T1000 (cell line): ENCODE measurements at regions not wholly inside any gene's neighbourhood (a gene's known extent, or its start where the extent isn't known, plus 50 kb on each side); places are given as distances from the start of the nearest gene placed in this dataset.
A peak's percentile ranks its signal among the peaks of the same experiment; 100 is the strongest.
"Not testable (repeated sequence)": the region's sequence is repeated elsewhere in the genome, so short reads cannot be mapped to it uniquely, and the experiment has no call there.

ENCODE experiments used
- DNase-seq: peaks from one replicate; lab custom pipeline; 2025; ENCODE audit warnings: mixed read lengths; lab: John Stamatoyannopoulos, UW

DNA sequence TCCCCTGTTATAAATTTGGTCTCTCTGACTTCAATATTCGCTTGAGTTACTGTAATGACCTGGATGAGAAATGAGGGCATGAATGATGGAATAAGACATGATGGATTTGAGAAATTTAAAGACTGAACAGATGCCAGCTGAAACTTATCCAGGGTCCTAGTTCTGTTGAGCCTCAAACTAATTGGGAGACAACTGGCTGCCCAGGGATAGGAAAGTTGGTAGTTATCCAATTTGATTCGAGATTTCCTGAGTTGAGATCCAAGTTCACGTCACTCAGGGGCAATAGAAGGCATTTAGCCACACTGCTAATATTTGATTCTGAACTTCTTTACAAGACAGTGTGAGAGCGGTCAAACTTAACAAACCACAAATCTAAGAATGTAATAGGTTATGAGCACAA lies 159.0 kb upstream of the CXCL13 start:
- no peak for DNase-seq

DNA sequence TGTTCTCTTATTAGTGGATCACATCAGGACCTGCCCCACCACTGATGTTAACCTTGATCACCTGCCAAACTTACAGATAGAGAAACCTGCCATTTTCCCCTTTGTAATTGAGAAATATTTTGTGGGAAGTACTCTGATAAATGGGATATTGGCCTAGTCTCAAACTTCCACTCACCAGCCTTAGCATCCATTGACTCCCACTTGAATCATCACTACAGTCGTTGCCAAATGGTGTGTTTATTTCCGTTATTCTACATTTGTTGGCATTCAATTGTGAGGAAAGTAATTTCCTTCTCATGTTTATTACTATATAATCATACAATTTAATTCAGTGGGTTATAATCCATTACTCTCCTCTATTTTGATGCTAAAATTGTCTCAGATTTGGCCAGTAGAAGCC lies 156.4 kb upstream of the CXCL13 start:
- DNase-seq, result no peak

DNA sequence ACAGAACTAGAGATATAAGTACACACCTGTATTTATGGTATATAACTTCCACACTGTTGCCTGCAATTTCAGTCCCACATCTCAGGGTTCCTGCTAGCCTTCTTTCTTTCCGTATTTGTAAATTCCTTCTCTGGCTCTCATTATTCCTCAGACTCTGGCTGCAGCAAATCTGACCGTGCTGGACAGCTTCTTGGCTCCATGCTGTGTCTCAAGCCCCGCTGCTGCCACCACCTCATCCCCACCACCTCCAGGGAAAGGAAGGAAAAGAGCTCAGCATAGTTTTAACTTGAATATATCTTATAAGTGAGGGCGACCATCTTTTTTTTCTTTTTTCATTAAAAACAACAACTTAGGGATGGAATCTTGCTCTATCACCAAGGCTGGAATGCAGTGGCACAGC lies 155.6 kb upstream of the CXCL13 start:
- DNase-seq, result no peak

DNA sequence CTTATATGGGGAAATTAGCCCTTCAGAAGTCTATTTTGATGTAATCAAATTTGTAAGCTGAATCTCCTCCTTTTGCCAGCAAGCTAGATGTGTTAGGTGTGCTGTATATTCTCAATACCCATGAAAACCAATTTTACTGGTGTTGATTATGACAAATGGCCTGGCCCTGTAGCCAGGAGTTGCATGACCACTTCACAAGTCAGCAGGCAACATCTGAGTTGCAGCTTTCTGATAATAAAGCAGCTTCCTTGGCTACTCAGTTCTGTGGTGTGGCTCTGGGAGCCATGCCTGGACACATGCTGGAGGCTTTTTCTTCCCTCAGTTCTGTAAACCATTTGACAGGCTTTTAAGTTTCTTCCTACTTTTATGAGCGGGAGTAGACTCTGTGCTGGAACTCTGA lies 154.1 kb upstream of the CXCL13 start:
- no peak for DNase-seq

DNA sequence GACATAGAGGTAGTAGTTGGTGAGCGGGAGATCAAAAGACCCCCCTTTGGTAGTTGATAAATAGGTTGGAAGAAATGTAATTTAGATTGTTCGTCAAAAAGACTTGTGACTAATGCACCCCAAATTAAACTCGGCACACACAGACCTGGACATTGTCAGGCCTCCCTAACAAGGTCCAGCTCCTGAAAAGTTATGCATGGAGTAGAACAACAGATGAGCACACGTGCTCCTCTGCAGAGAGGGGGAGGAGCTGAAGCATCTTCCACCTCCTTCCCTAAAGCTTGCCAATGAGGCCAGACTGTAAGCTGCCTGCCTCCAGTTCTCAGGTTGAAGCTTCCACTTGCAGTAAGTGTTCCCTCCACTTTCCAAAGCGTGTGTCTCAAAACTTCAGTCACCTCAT lies 153.5 kb upstream of the CXCL13 start:
- DNase-seq, result not testable (repeated sequence)

DNA sequence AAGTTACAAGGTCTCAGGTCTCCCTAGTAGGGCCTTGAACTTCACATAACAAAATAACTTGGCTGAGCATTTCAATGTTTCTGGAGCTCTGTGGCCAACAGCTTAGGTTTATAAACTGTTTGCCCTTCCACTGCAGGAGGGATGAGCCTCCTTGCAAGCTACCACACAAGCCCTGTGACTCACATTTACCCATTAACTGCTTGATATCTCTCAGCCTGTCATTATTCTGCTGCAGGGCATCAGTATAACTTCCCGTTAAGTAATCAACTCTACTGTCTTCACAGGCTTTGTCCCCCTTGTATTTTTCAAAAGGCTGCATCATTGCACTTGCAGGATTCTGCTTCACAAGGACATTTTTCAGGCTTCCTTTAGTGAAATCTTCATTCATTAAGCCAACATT lies 151.7 kb upstream of the CXCL13 start:
- peak; percentile 6 for DNase-seq

DNA sequence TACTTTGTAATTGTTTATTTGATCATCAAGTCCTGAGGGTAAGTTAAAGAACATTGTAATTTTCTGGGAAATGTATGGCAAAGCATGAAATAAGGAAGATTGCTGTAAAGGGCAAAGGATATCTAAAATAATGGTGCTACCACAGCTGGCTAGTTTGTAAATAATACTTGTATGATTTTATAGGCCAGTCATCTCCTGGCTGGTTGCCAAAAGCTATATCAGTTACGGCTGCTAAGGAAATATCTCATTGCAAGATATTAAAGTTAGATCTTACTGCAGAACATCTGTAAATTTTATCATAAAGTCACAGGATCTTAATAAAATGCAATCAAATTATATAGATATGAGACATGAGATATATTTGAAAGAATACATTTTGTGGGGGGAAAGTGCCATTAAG lies 150.8 kb upstream of the CXCL13 start:
- no peak for DNase-seq

DNA sequence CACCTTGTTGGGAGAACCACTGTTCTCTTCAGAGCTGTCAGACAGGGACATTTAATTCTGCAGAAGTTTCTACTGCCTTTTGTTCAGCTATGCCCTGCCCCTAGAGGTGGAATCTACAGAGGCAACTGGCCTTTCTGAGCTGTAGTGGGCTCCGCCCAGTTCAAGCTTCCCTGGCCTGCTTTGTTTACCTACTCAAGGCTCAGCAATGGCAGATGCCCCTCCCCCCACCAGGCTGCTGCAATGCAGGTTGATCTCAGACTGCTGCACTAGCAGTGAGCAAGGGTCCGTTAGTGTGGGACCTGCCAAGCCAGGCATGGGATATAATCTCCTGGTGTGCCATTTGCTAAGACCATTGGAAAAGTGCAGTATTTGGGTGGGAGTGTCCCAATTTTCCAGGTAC lies 141.5 kb upstream of the CXCL13 start:
- not testable (repeated sequence) for DNase-seq

DNA sequence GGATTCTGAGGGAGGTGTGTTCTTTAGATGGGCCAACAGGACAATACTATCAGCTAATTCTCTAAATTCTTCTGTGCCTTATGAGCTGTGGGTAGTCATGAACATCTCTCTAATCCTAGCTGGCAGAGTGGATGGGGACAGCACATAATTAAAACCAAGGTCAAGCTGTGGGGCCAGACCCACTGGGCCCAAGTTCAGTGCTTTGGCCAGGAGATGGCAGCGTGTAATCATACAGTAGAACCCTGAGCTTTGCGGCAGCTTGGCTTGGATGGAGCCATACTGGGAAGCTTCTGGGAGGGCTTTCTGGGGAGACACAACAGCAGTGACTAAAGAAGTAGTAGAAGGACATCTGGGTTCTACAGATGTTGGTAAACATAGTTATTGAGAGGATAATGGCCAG lies 140.3 kb upstream of the CXCL13 start:
- DNase-seq, result no peak

DNA sequence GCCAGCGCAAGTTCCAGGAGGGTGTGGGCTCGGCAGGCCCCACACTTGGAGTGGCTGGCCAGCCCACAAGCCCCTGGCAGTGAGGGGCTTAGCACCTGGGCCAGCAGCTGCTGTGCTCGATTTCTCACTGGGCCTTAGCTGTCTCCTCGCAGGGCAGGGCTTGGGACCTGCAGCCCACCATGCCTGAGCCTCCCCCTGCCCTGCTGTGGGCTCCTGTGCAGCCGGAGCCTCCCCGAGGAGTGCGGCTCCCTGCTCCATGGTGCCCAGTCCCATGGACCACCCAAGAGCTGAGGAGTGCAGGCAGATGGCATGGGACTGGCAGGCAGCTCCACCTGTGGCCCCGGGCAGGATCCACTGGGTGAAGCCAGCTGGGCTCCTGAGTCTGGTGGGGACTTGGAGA lies 139.2 kb upstream of the CXCL13 start:
- no peak for DNase-seq

DNA sequence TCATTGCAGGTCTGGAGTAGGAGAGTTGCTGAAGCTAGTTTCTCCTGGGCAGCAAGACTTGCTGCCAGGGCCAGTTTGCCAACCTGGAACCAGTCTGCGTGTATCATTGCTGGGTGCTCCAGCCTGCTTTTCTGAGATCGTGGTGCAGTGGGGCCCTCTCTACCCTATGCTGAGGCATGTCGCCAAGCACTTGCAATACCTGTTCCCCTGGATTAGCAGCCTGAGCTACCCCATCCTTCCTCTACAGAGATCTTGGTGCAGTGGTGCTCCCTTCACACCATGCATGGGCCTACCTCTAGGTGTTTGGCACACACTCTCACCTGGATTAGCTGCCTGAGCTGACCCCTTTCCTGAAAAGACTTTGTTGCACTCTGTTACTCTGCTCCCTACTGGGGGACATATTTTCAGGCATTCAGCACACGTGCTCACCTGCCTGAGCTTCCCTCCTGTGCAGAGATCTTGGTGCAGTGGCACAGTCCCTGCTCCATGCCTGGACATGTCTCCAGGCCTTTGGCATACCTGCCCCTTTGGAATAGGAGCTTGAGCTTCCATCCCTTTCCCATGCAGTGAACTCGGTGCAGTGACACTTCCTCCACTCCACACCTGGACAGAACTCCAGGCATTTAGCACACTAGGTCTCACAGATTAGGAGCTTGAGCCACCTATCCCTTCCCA lies 133.7 kb upstream of the CXCL13 start:
- DNase-seq, result no peak

DNA sequence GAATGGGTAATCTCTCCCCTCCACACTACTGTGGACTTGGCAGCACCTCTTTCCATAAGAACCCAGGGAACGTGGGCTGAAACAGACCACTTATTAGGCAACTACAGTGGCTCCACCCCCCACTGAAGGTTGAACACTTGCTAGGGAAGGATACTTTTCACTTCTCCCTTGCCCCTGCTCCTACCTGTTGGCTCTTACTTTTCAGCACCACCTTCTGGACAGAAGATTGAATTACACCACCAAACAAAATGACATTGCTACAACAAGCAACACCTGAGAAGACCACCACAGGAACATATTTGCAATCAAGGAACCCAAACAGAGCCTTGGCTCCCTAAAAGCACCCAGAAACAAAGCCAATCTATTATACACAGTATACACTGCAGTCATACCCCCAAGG lies 132.1 kb upstream of the CXCL13 start:
- no peak for DNase-seq

DNA sequence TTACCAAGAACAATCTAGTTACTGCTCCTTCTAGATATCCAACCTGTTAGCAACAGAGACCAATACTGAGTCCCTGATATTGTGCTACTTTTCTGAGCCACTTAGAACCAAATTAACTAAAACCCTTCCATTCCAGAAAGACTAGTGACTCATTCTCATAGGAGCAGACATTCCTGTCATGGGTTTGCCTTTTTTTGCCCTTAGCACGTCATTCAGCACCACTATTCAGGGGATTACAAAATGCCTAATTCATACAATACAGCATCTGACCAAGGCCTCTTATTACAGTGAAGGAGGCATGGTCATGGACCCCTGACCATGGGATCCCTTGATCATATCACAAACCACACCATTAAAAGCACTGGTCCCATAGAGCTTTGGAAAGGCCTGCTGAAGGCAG lies 123.8 kb upstream of the CXCL13 start:
- no peak for DNase-seq

DNA sequence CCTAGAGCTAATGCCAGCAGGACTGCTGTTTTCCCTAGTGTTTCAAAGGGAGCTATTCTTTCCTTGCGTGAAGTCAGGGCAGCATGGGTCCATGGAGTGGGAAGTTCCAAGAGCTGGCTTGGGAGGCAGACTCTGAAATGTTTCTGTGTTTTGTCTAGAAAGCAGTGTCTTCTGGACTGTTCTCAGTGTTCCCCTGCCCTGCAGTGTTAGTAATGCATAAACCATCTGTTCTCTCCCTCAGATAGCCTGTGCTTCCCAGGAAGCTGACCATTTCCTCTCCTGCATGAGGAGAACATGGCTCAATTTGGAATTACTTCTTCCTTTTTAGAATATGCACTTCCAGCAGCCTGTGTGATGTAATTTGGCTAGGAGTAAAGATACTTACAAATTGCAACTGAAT lies 116.7 kb upstream of the CXCL13 start:
- DNase-seq, result no peak

DNA sequence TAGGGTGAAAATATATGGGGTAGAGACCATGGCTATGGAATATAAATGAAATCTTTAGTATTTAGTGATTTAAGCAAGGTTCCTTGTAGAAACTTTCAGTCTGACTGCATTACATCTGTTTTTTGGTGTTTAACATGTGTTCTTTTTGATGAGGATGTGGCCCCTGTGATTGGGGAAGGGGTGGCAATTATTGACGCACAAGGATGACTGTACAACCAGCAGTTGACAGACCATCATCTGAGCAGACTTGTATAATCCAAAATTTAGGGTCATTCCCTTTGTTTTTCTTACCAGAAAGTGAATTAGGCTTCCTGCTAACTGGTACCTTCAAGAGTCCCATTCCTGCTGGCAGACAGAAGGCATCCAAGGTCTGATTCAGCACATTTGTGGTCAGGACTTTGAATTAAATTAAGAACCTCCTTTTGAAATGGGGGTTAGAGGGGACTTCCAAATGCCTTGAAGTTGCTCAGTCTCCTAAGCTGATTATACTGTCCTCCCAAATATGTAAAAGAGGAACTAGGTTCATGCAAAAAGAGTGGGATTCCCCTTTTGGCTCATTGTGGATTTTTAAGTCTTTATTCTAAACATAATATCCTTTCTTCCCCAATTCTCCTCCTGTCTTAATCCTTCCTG lies 112.4 kb upstream of the CXCL13 start:
- DNase-seq, result no peak

DNA sequence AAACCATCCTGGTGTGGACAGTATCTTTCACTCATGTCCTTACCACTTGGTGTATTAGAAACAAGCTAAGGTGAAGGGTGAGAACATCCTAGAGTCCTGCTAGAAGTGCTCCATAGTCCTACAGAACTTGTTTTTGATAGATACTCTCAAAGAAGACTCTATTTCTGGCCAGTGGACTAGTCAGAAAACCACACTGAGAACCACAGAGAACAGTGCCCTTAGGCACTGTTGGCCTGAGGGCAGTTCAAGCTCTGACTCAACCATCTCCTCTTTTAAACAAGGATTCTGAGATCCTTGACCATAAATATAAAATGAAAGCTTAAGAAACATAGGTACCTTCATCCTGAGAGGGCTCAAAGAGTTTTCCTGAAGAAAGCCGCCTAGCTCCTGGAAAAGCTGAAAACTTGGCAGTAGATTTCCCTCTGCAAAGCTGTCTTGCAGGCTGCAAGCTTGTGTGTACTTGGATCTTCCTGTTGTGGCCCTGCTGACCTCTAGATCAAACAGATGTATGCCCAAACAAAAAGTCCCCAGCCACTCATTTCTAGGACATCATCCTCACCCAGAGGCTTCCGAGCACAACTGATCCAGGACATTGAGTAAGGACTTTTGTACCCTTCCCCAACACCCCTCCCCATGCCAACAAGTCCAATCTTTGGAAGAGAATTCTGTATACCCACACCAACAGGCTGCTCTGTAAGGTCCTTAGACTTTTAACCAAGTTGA lies 111.6 kb upstream of the CXCL13 start:
- DNase-seq, result peak; percentile 17

DNA sequence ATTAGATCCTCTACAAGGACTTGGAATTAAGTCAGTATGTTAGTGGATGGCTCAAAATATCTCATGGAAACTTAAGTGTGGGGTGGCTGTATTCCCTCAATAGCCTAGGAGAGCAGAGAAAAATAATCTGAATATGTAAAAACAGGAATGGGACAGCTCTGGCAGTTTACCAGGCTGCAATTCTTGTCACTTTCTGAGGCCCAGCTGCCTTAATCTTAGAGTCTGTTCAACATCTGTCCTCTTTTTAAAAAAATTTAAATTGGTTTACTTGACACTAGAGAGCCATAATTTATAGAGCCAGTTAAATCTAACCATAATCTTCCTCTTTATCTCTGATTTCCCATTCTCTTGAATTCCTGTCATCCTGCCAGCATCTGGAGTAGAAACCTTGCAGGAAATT lies 109.2 kb upstream of the CXCL13 start:
- no peak for DNase-seq

DNA sequence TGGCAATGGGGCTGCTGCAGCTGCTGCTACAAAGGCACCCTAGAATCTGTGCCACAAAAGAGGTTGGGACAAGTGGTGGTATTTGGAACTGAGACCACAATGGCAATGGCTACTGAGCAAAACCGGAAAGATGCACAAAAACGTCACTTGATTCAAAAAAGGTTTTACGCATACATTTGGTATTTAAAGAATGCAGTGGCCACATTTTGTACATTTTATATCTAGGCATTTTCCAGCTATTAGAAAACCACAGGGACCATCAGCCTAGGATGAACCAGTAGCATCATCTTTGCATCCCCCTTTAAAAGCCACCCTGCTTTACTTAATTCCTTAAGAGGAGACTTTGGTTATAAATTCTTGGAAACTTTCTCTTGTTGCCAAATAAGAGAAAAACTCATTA lies 104.8 kb upstream of the CXCL13 start:
- DNase-seq, result no peak

DNA sequence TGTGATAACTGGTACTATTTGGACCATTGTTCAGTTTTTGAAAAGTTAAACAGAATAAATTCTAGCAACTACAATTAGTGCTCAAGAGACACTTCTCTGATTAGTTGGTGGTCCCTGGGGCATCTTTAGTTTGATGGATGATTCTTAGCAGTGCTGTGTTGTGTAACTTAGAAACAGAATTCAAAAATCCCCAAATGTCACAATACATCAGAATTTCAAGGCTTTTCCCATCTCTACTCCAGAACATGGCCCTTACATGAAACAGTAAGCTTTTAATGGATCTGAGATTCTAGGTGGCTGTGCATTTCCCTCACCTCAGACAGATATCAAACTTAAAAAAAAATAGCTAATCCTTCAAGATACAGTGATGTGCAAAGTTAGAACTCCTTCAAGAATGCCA lies 104.4 kb upstream of the CXCL13 start:
- DNase-seq, result no peak

DNA sequence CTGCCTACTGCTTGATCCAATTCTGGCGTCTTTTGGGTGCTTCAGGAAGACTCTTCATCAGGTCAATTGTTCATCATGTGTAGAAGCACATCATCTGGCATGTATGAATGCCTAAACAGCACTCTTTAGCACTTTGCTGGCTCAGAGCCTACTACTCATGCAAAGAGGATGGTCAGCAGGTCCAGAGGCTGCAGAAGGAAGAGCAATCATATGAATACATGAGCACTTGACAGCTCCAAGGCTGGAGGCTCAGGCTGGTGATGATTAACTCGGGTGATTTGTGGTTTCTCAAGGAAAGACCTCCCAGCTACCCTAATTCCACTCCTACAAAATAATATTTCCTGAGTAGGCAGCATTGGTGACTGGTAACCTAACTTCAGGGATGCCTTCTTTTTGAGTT lies 103.8 kb upstream of the CXCL13 start:
- DNase-seq, result no peak

DNA sequence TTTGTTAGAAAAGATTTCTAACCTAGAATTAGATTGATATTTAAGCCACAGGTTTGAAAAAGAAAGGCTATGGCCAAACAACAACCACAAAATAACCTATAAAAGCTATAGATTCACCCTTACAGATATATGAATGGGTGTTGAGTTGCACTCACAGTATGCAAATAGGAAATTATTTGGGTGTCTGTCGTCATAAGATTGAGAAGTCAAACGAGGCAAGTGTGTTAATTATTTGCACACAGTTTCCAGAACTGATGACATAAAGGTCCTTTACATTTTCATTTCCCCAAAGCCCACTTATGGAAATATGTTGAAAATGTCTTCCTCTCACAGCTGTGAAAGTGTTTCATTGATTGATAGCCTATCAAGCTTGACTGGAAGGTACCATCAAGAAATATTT lies 101.2 kb upstream of the CXCL13 start:
- no peak for DNase-seq

DNA sequence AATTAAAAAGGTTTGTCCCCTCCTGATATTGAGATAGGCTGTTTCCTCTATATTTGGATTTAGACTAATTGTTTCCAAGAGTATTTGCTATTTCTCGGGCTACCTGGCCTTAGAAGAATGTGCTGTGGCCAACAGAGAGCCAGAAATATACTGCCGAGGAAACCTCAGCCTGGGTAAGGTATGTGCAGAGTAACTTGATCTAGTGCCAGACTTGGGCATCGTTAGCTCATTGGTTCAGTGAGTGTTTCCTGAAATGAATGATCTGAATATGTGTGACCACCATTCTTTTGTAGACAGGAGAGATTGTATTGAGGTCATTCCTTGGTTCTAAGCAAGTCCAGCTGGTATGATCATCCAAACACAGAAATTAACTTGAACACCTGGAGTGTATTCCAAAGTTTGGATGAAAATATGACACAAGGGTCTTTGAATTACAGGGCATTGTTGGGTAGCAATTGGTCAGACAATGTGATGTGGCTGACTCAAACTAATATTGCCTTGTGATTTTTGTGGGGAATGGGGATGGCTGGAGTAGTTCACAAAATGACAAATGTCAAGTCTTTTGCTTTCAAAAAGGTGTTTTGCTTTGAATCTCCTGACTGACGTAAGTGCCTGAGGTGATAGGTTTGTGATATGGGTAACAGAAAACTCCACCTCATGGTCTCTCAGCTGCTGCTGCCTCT lies 100.2 kb upstream of the CXCL13 start:
- DNase-seq, result no peak

DNA sequence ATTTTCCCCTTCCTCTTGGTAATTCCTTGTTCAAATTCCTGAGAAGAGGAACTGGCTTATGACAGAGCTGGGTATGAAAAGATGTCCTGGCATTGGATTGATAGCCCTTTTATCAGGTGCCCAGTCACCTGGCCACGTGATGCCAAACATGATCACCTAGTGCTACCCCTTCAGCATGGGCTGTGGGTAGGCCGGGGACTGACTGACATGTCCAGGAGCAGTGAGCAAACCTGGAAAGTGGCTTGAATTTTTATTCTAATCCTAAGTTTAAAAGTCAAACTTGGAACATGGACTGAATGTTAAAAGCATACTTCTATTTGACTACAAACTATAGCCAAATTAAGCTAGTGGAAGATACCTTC lies 99.7 kb upstream of the CXCL13 start:
- DNase-seq, result no peak
